HCT116 (cell line): ENCODE measurements at regions not wholly inside any gene's neighbourhood (a gene's known extent, or its start where the extent isn't known, plus 50 kb on each side); places are given as distances from the start of the nearest gene placed in this dataset.

Source experiments
- ATAC-seq: fragments of 200-7000 bp; cut with Tn5 transposase; 2 replicates; pipeline ENCODE4 v1.9.1; 2020; ENCODE audit warnings: mild to moderate bottlenecking, moderate library complexity
- BruUV-seq: library from RNA; stranded (reverse); fragments of 400-500 nt; replicated peaks from 2 replicates; lab custom pipeline; 2021; lab: Mats Ljungman, UMichigan
- CTCF ChIA-PET: fragments of 300-600 bp; sonication (Branson Sonifier 250); formaldehyde crosslinking; loops from one replicate; lab custom pipeline; 2021; ENCODE audit warnings: antibody characterized with exemption; lab: Charles Lee
- POLR2A ChIA-PET: fragments of 300-600, 350-600 bp; sonication (Branson Sonifier 250); formaldehyde crosslinking; loops from one replicate; lab custom pipeline; 2021; ENCODE audit warnings: antibody characterized with exemption; lab: Charles Lee
- RAD21 ChIA-PET, 2 experiments: fragments of 300-600 bp; sonication (Branson Sonifier 250); formaldehyde crosslinking; loops; one replicate each; lab custom pipeline; 2023; ENCODE audit warnings: low total read pairs in 2 of 2; ENCODE audit not compliant: uncharacterized antibody in 2 of 2, unreplicated experiment in 2 of 2, low non-redundant PET in 1 of 2; lab: Charles Lee
- DNase-seq: peaks from one replicate; pipeline ENCODE4 v3.0.0-alpha.2; 2010; ENCODE audit warnings: low read depth, low spot score
- H2AFZ ChIP-seq: fragments of 200-600 bp; shearing (Covaris generic), sonication (generic); 2 replicates; pipeline ENCODE4 v1.6.1; 2017; ENCODE audit warnings: low read depth, mixed run types, mixed read lengths, antibody characterized with exemption, low read length; ENCODE audit not compliant: poor library complexity, severe bottlenecking
- H3K27ac ChIP-seq: 2 replicates; pipeline ENCODE4 v1.5.1; 2012; ENCODE audit warnings: low read depth, low read length
- H3K27me3 ChIP-seq: fragments of 200-600 bp; sonication (generic); 2 replicates; pipeline ENCODE4 v1.6.1; 2016; ENCODE audit warnings: mixed run types, low read length, mixed read lengths; ENCODE audit not compliant: insufficient read depth
- H3K36me3 ChIP-seq, 2 experiments: fragments of 200-500 bp in 1 of 2; fragments of 200-600 bp in 1 of 2; sonication (Bioruptor generic) in 1 of 2; sonication (generic) in 1 of 2; 2 replicates each; pipeline versions ENCODE4 v1.5.1 to v1.6.1; 2014 to 2016; ENCODE audit warnings: low read length in 2 of 2, inconsistent platforms in 1 of 2, mixed read lengths in 1 of 2, mixed run types in 1 of 2; ENCODE audit not compliant: insufficient read depth in 2 of 2, control insufficient read depth in 1 of 2
- H3K4me1 ChIP-seq, 2 experiments: fragments of 200-600 bp in 1 of 2; sonication (generic) in 1 of 2; 2 replicates each; pipeline versions ENCODE4 v1.5.1 to v1.6.1; 2012 to 2017; ENCODE audit warnings: low read length in 2 of 2, inconsistent platforms in 1 of 2, mild to moderate bottlenecking in 1 of 2, mixed read lengths in 1 of 2, mixed run types in 1 of 2, moderate library complexity in 1 of 2; ENCODE audit not compliant: insufficient read depth in 2 of 2, control insufficient read depth in 1 of 2
- H3K4me2 ChIP-seq: fragments of 200-600 bp; sonication (generic); 2 replicates; pipeline ENCODE4 v1.6.1; 2017; ENCODE audit warnings: mixed run types, low read length, mixed read lengths
- H3K4me3 ChIP-seq, 2 experiments: fragments of 200-600 bp in 1 of 2; sonication (generic) in 1 of 2; replicated peaks in 1 of 2; 2 replicates each; pipeline ENCODE4 v1.5.1; 2011 to 2016; ENCODE audit warnings: low read length in 2 of 2, control low read depth in 1 of 2, low read depth in 1 of 2, mild to moderate bottlenecking in 1 of 2, mixed read lengths in 1 of 2, mixed run types in 1 of 2
- H3K79me2 ChIP-seq: fragments of 200-600 bp; sonication (generic); 2 replicates; pipeline ENCODE4 v1.6.1; 2017; ENCODE audit warnings: mild to moderate bottlenecking, mixed run types, low read length, moderate library complexity, mixed read lengths; ENCODE audit not compliant: insufficient read depth
- H3K9ac ChIP-seq: fragments of 200-600 bp; sonication (generic); 2 replicates; pipeline ENCODE4 v1.6.1; 2016; ENCODE audit warnings: low read length, mixed read lengths
- H3K9me2 ChIP-seq: fragments of 200-600 bp; sonication (generic), shearing (Covaris generic); 2 replicates; pipeline ENCODE4 v1.6.1; 2017; ENCODE audit warnings: mixed run types, mild to moderate bottlenecking, moderate library complexity; ENCODE audit not compliant: insufficient read depth
- H3K9me3 ChIP-seq, 2 experiments: fragments of 200-500 bp in 1 of 2; fragments of 200-600 bp in 1 of 2; sonication (Bioruptor generic) in 1 of 2; sonication (generic) in 1 of 2; 2 replicates each; pipeline ENCODE4 v1.6.1; 2014 to 2017; ENCODE audit warnings: low read length in 2 of 2, mixed read lengths in 2 of 2, inconsistent platforms in 1 of 2, low read depth in 1 of 2, mild to moderate bottlenecking in 1 of 2, mixed run types in 1 of 2, moderate library complexity in 1 of 2; ENCODE audit not compliant: control insufficient read depth in 1 of 2, insufficient read depth in 1 of 2
- H4K20me1 ChIP-seq: fragments of 200-600 bp; sonication (generic), shearing (Covaris generic); 2 replicates; pipeline ENCODE4 v1.6.1; 2017; ENCODE audit warnings: mixed run types, mild to moderate bottlenecking, moderate library complexity; ENCODE audit not compliant: insufficient read depth
- CBX3 ChIP-seq: IDR thresholded peaks from 2 replicates; pipeline ENCODE4 v1.6.1; 2012; ENCODE audit warnings: low read depth
- CTCF ChIP-seq, 3 experiments: fragments of 200-600 bp in 1 of 3; sonication (generic) in 1 of 3; IDR thresholded peaks in 2 of 3; conservative IDR thresholded peaks in 1 of 3; 2 replicates each; pipeline ENCODE4 v1.5.1; 2012 to 2017; ENCODE audit warnings: low read depth in 2 of 3, low read length in 2 of 3, antibody characterized with exemption in 1 of 3, borderline replicate concordance in 1 of 3, control low read depth in 1 of 3, mild to moderate bottlenecking in 1 of 3, mixed read lengths in 1 of 3, mixed run types in 1 of 3, moderate library complexity in 1 of 3; ENCODE audit not compliant: insufficient read depth in 1 of 3
- EGR1 ChIP-seq: IDR thresholded peaks from 2 replicates; pipeline ENCODE4 v1.6.1; 2012; ENCODE audit warnings: low read depth
- ELF1 ChIP-seq: IDR thresholded peaks from 2 replicates; pipeline ENCODE4 v1.6.1; 2012; ENCODE audit warnings: low read depth, borderline replicate concordance
- EZH2phosphoT487 ChIP-seq: fragments of 200-600 bp; IDR thresholded peaks from 2 replicates; pipeline ENCODE4 v1.6.1; 2018; ENCODE audit warnings: antibody characterized with exemption, borderline replicate concordance
- POLR2A ChIP-seq: IDR thresholded peaks from 2 replicates; pipeline ENCODE4 v1.7.0; 2011; ENCODE audit warnings: borderline replicate concordance; ENCODE audit not compliant: insufficient read depth, insufficient read length; ENCODE audit errors: extremely low read depth
- RAD21 ChIP-seq: IDR thresholded peaks from 2 replicates; pipeline ENCODE4 v1.6.1; 2012; ENCODE audit warnings: low read depth, mild to moderate bottlenecking
- SIN3A ChIP-seq: IDR thresholded peaks from 2 replicates; pipeline ENCODE4 v1.6.1; 2012; ENCODE audit warnings: low read depth
- ZNF274 ChIP-seq: fragments of 200-500 bp; sonication (Bioruptor generic); IDR thresholded peaks from 2 replicates; pipeline ENCODE4 v1.6.1; 2014; ENCODE audit warnings: mild to moderate bottlenecking, low read depth, low read length, inconsistent platforms
- intact Hi-C: fragments of 100-400 bp; cut with micrococcal nuclease; formaldehyde crosslinking; loops from 2 replicates; pipeline ENCODE4 v1.10.0; 2022
- TF ChIP-seq, protein P1 (sequence below): IDR thresholded peaks from 2 replicates; pipeline ENCODE4 v1.6.1; 2011; ENCODE audit warnings: mild to moderate bottlenecking, low read length, moderate library complexity; ENCODE audit not compliant: insufficient replicate concordance; ENCODE audit errors: extremely low read depth
- TF ChIP-seq, protein P2 (sequence below): IDR thresholded peaks from 2 replicates; pipeline ENCODE4 v1.6.1; 2012

GRCh38 chr5:179487145-179487544, 63.2 kb upstream of the RUFY1 start:
- ATAC-seq = no peak
- no peaks in the 10 kb centered on the region for H3K9me2 ChIP-seq
- H2AFZ ChIP-seq = no peak overlapping the region
- no TSS peak for BruUV-seq
- H3K27ac ChIP-seq = no peak overlapping the region
- H3K36me3 ChIP-seq = no peaks in the 10 kb centered on the region
- no peaks in the 10 kb centered on the region for H3K27me3 ChIP-seq
- H3K9ac ChIP-seq = no peak overlapping the region
- H3K4me2 ChIP-seq = no peak overlapping the region
- ChIA-PET POLR2A (no interaction called here), CTCF (no interaction called here), RAD21 (no interaction called here)
- no peaks in the 10 kb centered on the region for H3K9me3 ChIP-seq
- TF ChIP-seq EGR1 = no peak
- TF ChIP-seq SIN3A = no peak
- DNase-seq = no peak
- H4K20me1 ChIP-seq = no peaks in the 10 kb centered on the region
- no peak overlapping the region for H3K4me3 ChIP-seq
- no peaks in the 10 kb centered on the region for H3K79me2 ChIP-seq
- intact Hi-C loops = no loop called here
- no peaks in the 10 kb centered on the region for H3K4me1 ChIP-seq

DNA sequence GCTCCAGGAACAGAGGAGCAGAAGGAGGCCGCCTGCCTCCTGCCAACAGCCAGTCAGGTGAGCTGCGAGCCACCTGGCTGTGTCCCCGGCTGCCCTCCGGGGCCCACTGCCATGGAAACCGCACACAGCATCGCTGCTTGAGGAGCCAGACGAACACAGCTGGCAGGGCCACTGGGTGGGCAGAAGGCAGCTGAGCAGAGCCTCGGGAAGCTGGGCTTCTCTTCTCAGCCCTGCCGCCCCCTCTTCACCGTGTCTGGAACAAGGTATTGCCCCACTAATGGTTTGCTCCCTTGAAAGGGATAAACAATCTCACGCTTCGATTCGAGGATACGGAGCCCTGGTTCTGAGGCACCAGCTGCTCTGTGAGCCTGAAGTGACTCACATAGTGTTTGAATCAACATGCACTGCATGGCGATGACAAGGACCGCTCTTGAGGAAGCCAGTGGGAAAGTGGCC, 63.7 kb upstream of the RUFY1 start:
- no TSS peak for BruUV-seq
- H3K27ac ChIP-seq = no peak overlapping the region
- TF ChIP-seq ZNF274 (no peak), EZH2phosphoT487 (no peak), POLR2A (no peak), CBX3 (no peak), EGR1 (no peak), CTCF (IDR thresholded peaks at IDR 0.05 in 2 of 3, conservative IDR thresholded peaks at IDR 0.05 in 1 of 3; ENCODE audit: borderline replicate concordance in 1 of 3, insufficient read depth in 1 of 3, low read depth in 2 of 3, low read length in 2 of 3) (no peak), RAD21 (no peak), ELF1 (no peak)
- TF ChIP-seq, protein P1, sequence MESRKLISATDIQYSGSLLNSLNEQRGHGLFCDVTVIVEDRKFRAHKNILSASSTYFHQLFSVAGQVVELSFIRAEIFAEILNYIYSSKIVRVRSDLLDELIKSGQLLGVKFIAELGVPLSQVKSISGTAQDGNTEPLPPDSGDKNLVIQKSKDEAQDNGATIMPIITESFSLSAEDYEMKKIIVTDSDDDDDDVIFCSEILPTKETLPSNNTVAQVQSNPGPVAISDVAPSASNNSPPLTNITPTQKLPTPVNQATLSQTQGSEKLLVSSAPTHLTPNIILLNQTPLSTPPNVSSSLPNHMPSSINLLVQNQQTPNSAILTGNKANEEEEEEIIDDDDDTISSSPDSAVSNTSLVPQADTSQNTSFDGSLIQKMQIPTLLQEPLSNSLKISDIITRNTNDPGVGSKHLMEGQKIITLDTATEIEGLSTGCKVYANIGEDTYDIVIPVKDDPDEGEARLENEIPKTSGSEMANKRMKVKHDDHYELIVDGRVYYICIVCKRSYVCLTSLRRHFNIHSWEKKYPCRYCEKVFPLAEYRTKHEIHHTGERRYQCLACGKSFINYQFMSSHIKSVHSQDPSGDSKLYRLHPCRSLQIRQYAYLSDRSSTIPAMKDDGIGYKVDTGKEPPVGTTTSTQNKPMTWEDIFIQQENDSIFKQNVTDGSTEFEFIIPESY = no peak
- TF ChIP-seq, protein P2, sequence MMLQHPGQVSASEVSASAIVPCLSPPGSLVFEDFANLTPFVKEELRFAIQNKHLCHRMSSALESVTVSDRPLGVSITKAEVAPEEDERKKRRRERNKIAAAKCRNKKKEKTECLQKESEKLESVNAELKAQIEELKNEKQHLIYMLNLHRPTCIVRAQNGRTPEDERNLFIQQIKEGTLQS = no peak
- TF ChIP-seq, all 23 proteins: peak for 0
- DNase-seq = no peak
- Histone ChIP-seq H3K9ac (no peak overlapping the region), H3K9me2 (no peaks in the 10 kb centered on the region), H4K20me1 (no peaks in the 10 kb centered on the region), H2AFZ (no peak overlapping the region), H3K9me3 (no peaks in the 10 kb centered on the region), H3K4me1 (no peaks in the 10 kb centered on the region), H3K4me3 (no peak overlapping the region), H3K4me2 (no peak overlapping the region), H3K27me3 (no peaks in the 10 kb centered on the region), H3K36me3 (no peaks in the 10 kb centered on the region), H3K79me2 (no peaks in the 10 kb centered on the region)
- no peak for ATAC-seq
- intact Hi-C loops = no loop called here
- ChIA-PET CTCF (no interaction called here), RAD21 (no interaction called here), POLR2A (no interaction called here)
